ENCODE measurements at regions not wholly inside any gene's neighbourhood (a gene's known extent, or its start where the extent isn't known, plus 50 kb on each side); places are given as distances from the start of the nearest gene placed in this dataset.

GRCh38 chr15:79562403-79562815, 130.3 kb downstream of the MINAR1 start:
- no peak overlapping the region for H3K27ac ChIP-seq (ENCODE audit: low read depth, low read length)
- no peaks in the 10 kb centered on the region for H3K79me2 ChIP-seq (ENCODE audit: insufficient read depth, low read length)
- no peaks in the 10 kb centered on the region for H3K9me3 ChIP-seq (ENCODE audit: insufficient read depth, low read depth, low read length)
- Mint-ChIP-seq H3K27ac (ENCODE audit: unreplicated experiment) (no peak overlapping the region), H3K36me3 (ENCODE audit: low read depth, unreplicated experiment) (no peaks in the 10 kb centered on the region), H3K27me3 (ENCODE audit: low read depth, unreplicated experiment) (no peaks in the 10 kb centered on the region), H3K4me3 (ENCODE audit: unreplicated experiment) (no peak overlapping the region), H3K9me3 (ENCODE audit: unreplicated experiment) (peaks cover 7% of the 10 kb centered on the region), H3K4me1 (ENCODE audit: low read depth, unreplicated experiment) (no peaks in the 10 kb centered on the region)
- FAIRE-seq = no peak
- H4K20me1 ChIP-seq (ENCODE audit: insufficient read depth, low read length) = no peaks in the 10 kb centered on the region
- H3K9ac ChIP-seq (ENCODE audit: low read length) = no peak overlapping the region
- H2AFZ ChIP-seq (ENCODE audit: low read depth, low read length) = peak overlapping the region; percentile 37
- TF ChIP-seq EZH2 (IDR thresholded peaks at IDR 0.05; ENCODE audit: insufficient read depth, low read length) (no peak), CTCF (IDR thresholded peaks at IDR 0.05; ENCODE audit: insufficient read depth, low read depth, low read length) (no peak)
- peak overlapping the region; percentile 54 for H3K4me2 ChIP-seq (ENCODE audit: low read length)
- no peak for DNase-seq (ENCODE audit: low read depth)
- no peaks in the 10 kb centered on the region for H3K4me1 ChIP-seq (ENCODE audit: insufficient read depth, low read length)
- H3K4me3 ChIP-seq (ENCODE audit: insufficient read depth, low read depth, low read length) = no peak overlapping the region
- no peaks in the 10 kb centered on the region for H3K36me3 ChIP-seq (ENCODE audit: insufficient read depth, low read length)
- peaks cover 3% of the 10 kb centered on the region for H3K27me3 ChIP-seq (ENCODE audit: insufficient read depth, low read length)

- no peak overlapping the region for H3K9ac ChIP-seq (ENCODE audit: low read length)
- H4K20me1 ChIP-seq (ENCODE audit: insufficient read depth, low read length) = no peaks in the 10 kb centered on the region
- TF ChIP-seq CTCF (IDR thresholded peaks at IDR 0.05; ENCODE audit: insufficient read depth, low read depth, low read length) (no peak), EZH2 (IDR thresholded peaks at IDR 0.05; ENCODE audit: insufficient read depth, low read length) (no peak)
- no peak for DNase-seq (ENCODE audit: low read depth)
- Mint-ChIP-seq H3K4me1 (ENCODE audit: low read depth, unreplicated experiment) (no peaks in the 10 kb centered on the region), H3K36me3 (ENCODE audit: low read depth, unreplicated experiment) (no peaks in the 10 kb centered on the region), H3K27ac (ENCODE audit: unreplicated experiment) (no peak overlapping the region), H3K27me3 (ENCODE audit: low read depth, unreplicated experiment) (no peaks in the 10 kb centered on the region), H3K9me3 (ENCODE audit: unreplicated experiment) (peaks cover 5% of the 10 kb centered on the region), H3K4me3 (ENCODE audit: unreplicated experiment) (no peak overlapping the region)
- H3K36me3 ChIP-seq (ENCODE audit: insufficient read depth, low read length) = no peaks in the 10 kb centered on the region
- peak overlapping the region; percentile 37 for H2AFZ ChIP-seq (ENCODE audit: low read depth, low read length)
- no peaks in the 10 kb centered on the region for H3K4me1 ChIP-seq (ENCODE audit: insufficient read depth, low read length)
- no peak overlapping the region for H3K27ac ChIP-seq (ENCODE audit: low read depth, low read length)
- peak overlapping the region; percentile 54 for H3K4me2 ChIP-seq (ENCODE audit: low read length)
- no peak for FAIRE-seq
- peaks cover 3% of the 10 kb centered on the region for H3K27me3 ChIP-seq (ENCODE audit: insufficient read depth, low read length)
- peaks cover 2% of the 10 kb centered on the region for H3K9me3 ChIP-seq (ENCODE audit: insufficient read depth, low read depth, low read length)
- H3K4me3 ChIP-seq (ENCODE audit: insufficient read depth, low read depth, low read length) = no peak overlapping the region
- H3K79me2 ChIP-seq (ENCODE audit: insufficient read depth, low read length) = no peaks in the 10 kb centered on the region
These were observed 130.8 kb downstream of the MINAR1 start for GRCh38 chr15:79562899-79563298.

- Mint-ChIP-seq H3K4me3 (ENCODE audit: unreplicated experiment) (no peak overlapping the region), H3K27me3 (ENCODE audit: low read depth, unreplicated experiment) (peaks cover 4% of the 10 kb centered on the region), H3K4me1 (ENCODE audit: low read depth, unreplicated experiment) (no peaks in the 10 kb centered on the region), H3K36me3 (ENCODE audit: low read depth, unreplicated experiment) (no peaks in the 10 kb centered on the region), H3K9me3 (ENCODE audit: unreplicated experiment) (peaks cover 2% of the 10 kb centered on the region), H3K27ac (ENCODE audit: unreplicated experiment) (no peak overlapping the region)
- Histone ChIP-seq H4K20me1 (ENCODE audit: insufficient read depth, low read length) (no peaks in the 10 kb centered on the region), H3K79me2 (ENCODE audit: insufficient read depth, low read length) (no peaks in the 10 kb centered on the region), H2AFZ (ENCODE audit: low read depth, low read length) (no peak overlapping the region), H3K27me3 (ENCODE audit: insufficient read depth, low read length) (no peaks in the 10 kb centered on the region), H3K9me3 (ENCODE audit: insufficient read depth, low read depth, low read length) (peaks cover 6% of the 10 kb centered on the region), H3K4me1 (ENCODE audit: insufficient read depth, low read length) (no peaks in the 10 kb centered on the region), H3K4me3 (ENCODE audit: insufficient read depth, low read depth, low read length) (no peak overlapping the region), H3K4me2 (ENCODE audit: low read length) (no peak overlapping the region), H3K9ac (ENCODE audit: low read length) (no peak overlapping the region), H3K36me3 (ENCODE audit: insufficient read depth, low read length) (no peaks in the 10 kb centered on the region), H3K27ac (ENCODE audit: low read depth, low read length) (no peak overlapping the region)
- no peak for FAIRE-seq
- DNase-seq (ENCODE audit: low read depth) = no peak
- no peak for TF ChIP-seq CTCF (IDR thresholded peaks at IDR 0.05; ENCODE audit: insufficient read depth, low read depth, low read length)
- no peak for TF ChIP-seq EZH2 (IDR thresholded peaks at IDR 0.05; ENCODE audit: insufficient read depth, low read length)
These were observed 137.9 kb downstream of the MINAR1 start for GRCh38 chr15:79570004-79570403.
